HepG2 (cell line): ENCODE measurements at regions not wholly inside any gene's neighbourhood (a gene's known extent, or its start where the extent isn't known, plus 50 kb on each side); places are given as distances from the start of the nearest gene placed in this dataset.

Experiments used
- ATAC-seq: fragments of 200-7000 bp; cut with Tn5 transposase; 3 replicates; pipeline ENCODE4 v1.9.1; 2020; ENCODE audit warnings: mild to moderate bottlenecking, moderate library complexity
- BruUV-seq: library from RNA; stranded (reverse); fragments of 400-500 nt; replicated peaks from 2 replicates; lab custom pipeline; 2021; lab: Mats Ljungman, UMichigan
- CTCF ChIA-PET: fragments of 300-600 bp; formaldehyde crosslinking; extraction: SDS; loops from one replicate; lab custom pipeline; 2021; ENCODE audit warnings: low total read pairs, inconsistent platforms, low intra/inter-chr PET ratio; lab: Yijun Ruan, JAX
- POLR2A ChIA-PET: fragments of 350-600 bp; sonication (Branson Sonifier 250); formaldehyde crosslinking; loops from one replicate; lab custom pipeline; 2020; ENCODE audit warnings: antibody characterized with exemption, inconsistent platforms; lab: Yijun Ruan, JAX
- DNase-seq: peaks from one replicate; pipeline ENCODE4 v3.0.0-alpha.2; 2015; ENCODE audit warnings: low spot score
- FAIRE-seq: peaks from 3 replicates; lab custom pipeline; 2011; peaks lifted over from hg19 to GRCh38; lab: Jason Lieb, UNC
- H2AFZ ChIP-seq: one replicate; pipeline ENCODE4 v1.6.1; 2011; ENCODE audit warnings: low read length, inconsistent platforms
- H3K27ac ChIP-seq: fragments of 300-600 bp; 3 replicates; pipeline ENCODE4 v1.8.0; 2011; ENCODE audit warnings: mixed run types, mild to moderate bottlenecking, mixed read lengths, low read length, inconsistent platforms; ENCODE audit not compliant: insufficient read depth; ENCODE audit errors: extremely low read length
- H3K27me3 ChIP-seq, 2 experiments: fragments of 200-600 bp in 1 of 2; 2 replicates in 1 of 2; 3 replicates in 1 of 2; pipeline versions ENCODE4 v1.6.0 to v1.8.0; 2011; ENCODE audit warnings: low read length in 2 of 2, mild to moderate bottlenecking in 2 of 2, moderate library complexity in 2 of 2, inconsistent platforms in 1 of 2; ENCODE audit not compliant: insufficient read depth in 2 of 2, control insufficient read depth in 1 of 2
- H3K36me3 ChIP-seq, 2 experiments: fragments of 200-600 bp in 1 of 2; replicated peaks in 1 of 2; 2 replicates in 1 of 2; 3 replicates in 1 of 2; pipeline versions ENCODE4 v1.5.1 to v1.8.0; 2011; ENCODE audit warnings: low read length in 2 of 2, inconsistent platforms in 1 of 2; ENCODE audit not compliant: insufficient read depth in 2 of 2, control insufficient read depth in 1 of 2
- H3K4me1 ChIP-seq: 2 replicates; pipeline ENCODE4 v1.5.1; 2012; ENCODE audit warnings: low read length, inconsistent platforms; ENCODE audit not compliant: insufficient read depth
- H3K4me2 ChIP-seq: 2 replicates; pipeline ENCODE4 v1.6.0; 2011; ENCODE audit warnings: low read depth, low read length, inconsistent platforms
- H3K4me3 ChIP-seq, 3 experiments: fragments of 200-600 bp in 1 of 3; sonication (generic), shearing (Covaris generic) in 1 of 3; replicated peaks in 1 of 3; 2 replicates each; pipeline ENCODE4 v1.5.1; 2011 to 2016; ENCODE audit warnings: low read length in 3 of 3, inconsistent platforms in 2 of 3, low read depth in 2 of 3, mild to moderate bottlenecking in 2 of 3, control low read depth in 1 of 3, mixed read lengths in 1 of 3; ENCODE audit not compliant: insufficient read depth in 1 of 3
- H3K79me2 ChIP-seq: one replicate; pipeline ENCODE4 v1.6.1; 2011; ENCODE audit warnings: low read length, inconsistent platforms; ENCODE audit not compliant: insufficient read depth
- H3K9ac ChIP-seq: 2 replicates; pipeline ENCODE4 v1.6.0; 2011; ENCODE audit warnings: mild to moderate bottlenecking, low read depth, low read length, inconsistent platforms; ENCODE audit not compliant: insufficient read depth
- H3K9me3 ChIP-seq: 2 replicates; pipeline ENCODE4 v1.5.1; 2012; ENCODE audit warnings: mild to moderate bottlenecking, low read length
- H4K20me1 ChIP-seq: 2 replicates; pipeline ENCODE4 v1.6.0; 2011; ENCODE audit warnings: inconsistent platforms, mild to moderate bottlenecking, low read length, moderate library complexity; ENCODE audit not compliant: insufficient read depth
- NFE2L2 ChIP-seq: fragments of 150-350 bp; IDR thresholded peaks from 2 replicates; pipeline ENCODE4 v1.6.1; 2014; ENCODE audit warnings: low read length
- SP140L ChIP-seq: sonication (generic); formaldehyde crosslinking; IDR thresholded peaks from 2 replicates; pipeline ENCODE4 v1.4.0; 2020; ENCODE audit warnings: missing genetic modification reagents, borderline replicate concordance
- TFDP2 ChIP-seq: sonication (generic); formaldehyde crosslinking; IDR thresholded peaks from 2 replicates; pipeline ENCODE4 v1.4.0; 2020; ENCODE audit warnings: missing genetic modification reagents
- ZBTB2 ChIP-seq: sonication (generic); formaldehyde crosslinking; IDR thresholded peaks from 2 replicates; pipeline ENCODE4 v1.8.0; 2022; ENCODE audit warnings: low read depth, missing genetic modification reagents
- ZFAT ChIP-seq: sonication (generic); formaldehyde crosslinking; conservative IDR thresholded peaks from 2 replicates; pipeline ENCODE4 v1.8.1; 2023; ENCODE audit warnings: missing genetic modification reagents, inconsistent platforms
- ZNF205 ChIP-seq: IDR thresholded peaks from 2 replicates; pipeline ENCODE4 v1.6.1; 2018; ENCODE audit warnings: missing biosample characterization, missing genetic modification reagents
- WGBS: methylation state at CpG from one replicate; pipeline ENCODE4 v1.1.6; 2017; ENCODE audit warnings: low lambda C conversion rate; 5-methylcytosine and 5-hydroxymethylcytosine counted together
- in situ Hi-C: cut with HindIII; loops from 2 replicates; pipeline ENCODE4 v1.10.0; 2017; ENCODE audit warnings: low pct_unique_long_range_greater_than_20kb; ENCODE audit not compliant: extremely low pct_ligation_motif_present
- intact Hi-C: fragments of 100-400 bp; cut with micrococcal nuclease; formaldehyde crosslinking; loops from one replicate; pipeline ENCODE4 v1.10.0; 2022; ENCODE audit not compliant: unreplicated experiment

DNA sequence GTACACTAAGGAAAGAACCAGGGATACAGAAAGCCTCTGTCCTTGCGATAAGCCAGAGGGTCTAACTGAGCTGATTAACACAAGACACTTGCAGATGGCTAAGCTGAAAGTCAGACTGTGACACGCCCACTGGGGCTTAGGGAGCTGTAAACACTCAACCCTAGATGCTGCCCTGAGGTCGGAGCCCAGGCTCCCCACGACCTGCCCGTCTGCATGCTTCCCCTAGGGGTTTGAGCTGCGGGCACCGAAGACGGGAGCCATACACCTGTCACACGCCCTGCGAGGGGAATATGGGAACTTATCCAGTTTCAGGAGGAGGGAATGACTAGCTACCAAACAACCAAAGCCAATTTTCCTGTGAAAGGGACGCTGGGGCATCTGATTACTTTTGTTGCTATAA, 96.0 kb downstream of the HTR5A start:
- intact Hi-C loops, result no loop called here
- in situ Hi-C loops, result no loop called here
- Histone ChIP-seq H2AFZ (no peak overlapping the region), H3K9me3 (no peaks in the 10 kb centered on the region), H3K27ac (no peak overlapping the region), H3K79me2 (no peaks in the 10 kb centered on the region), H3K9ac (no peak overlapping the region), H4K20me1 (peaks cover 2% of the 10 kb centered on the region; the same call in 1 of the 2 replicates), H3K4me1 (no peaks in the 10 kb centered on the region), H3K4me2 (no peak overlapping the region), H3K36me3 (no peaks in the 10 kb centered on the region), H3K4me3 (no peak overlapping the region), H3K27me3 (peaks cover 3 to 50% of the 10 kb centered on the region in 2 experiments; a peak in 4 of 5 replicates)
- 17% methylated on average over 11 of the region's 11 CpGs for WGBS
- ChIA-PET CTCF (no interaction called here), POLR2A (no interaction called here)
- no TSS peak for BruUV-seq
- DNase-seq (no peak), FAIRE-seq (no peak), ATAC-seq (peak; percentile 24; the same call in 1 of the 3 replicates)
- no peak for TF ChIP-seq ZNF205 (CRISPR knock-in tag)
- no peak for TF ChIP-seq ZFAT (CRISPR knock-in tag)
- no peak for TF ChIP-seq ZBTB2
- TF ChIP-seq TFDP2 (CRISPR knock-in tag), result no peak
- TF ChIP-seq SP140L (CRISPR knock-in tag), result no peak
- TF ChIP-seq NFE2L2, result no peak
